Smooth muscle cell (in vitro differentiated cells): ENCODE measurements at regions not wholly inside any gene's neighbourhood (a gene's known extent, or its start where the extent isn't known, plus 50 kb on each side); places are given as distances from the start of the nearest gene placed in this dataset.
"Not testable (repeated sequence)": the region's sequence is repeated elsewhere in the genome, so short reads cannot be mapped to it uniquely, and the experiment has no call there.

ENCODE experiments used
- DNase-seq: peaks from one replicate; lab custom pipeline; 2025; ENCODE audit not compliant: unreplicated experiment; lab: John Stamatoyannopoulos, UW
- H2AFZ ChIP-seq: fragments of 200-600 bp; sonication (generic); 2 replicates; pipeline ENCODE4 v1.6.0; 2016; ENCODE audit warnings: antibody characterized with exemption, low read depth, mild to moderate bottlenecking
- H3F3A ChIP-seq: fragments of 200-600 bp; sonication (generic); 2 replicates; pipeline ENCODE4 v1.6.0; 2017; ENCODE audit warnings: antibody characterized with exemption, low read depth
- H3K27ac ChIP-seq: fragments of 200-600 bp; sonication (generic); 2 replicates; pipeline ENCODE4 v1.5.1; 2016; ENCODE audit warnings: low read depth, mild to moderate bottlenecking
- H3K27me3 ChIP-seq: fragments of 200-600 bp; sonication (generic); 2 replicates; pipeline ENCODE4 v1.6.1; 2016; ENCODE audit warnings: low read depth, mild to moderate bottlenecking
- H3K36me3 ChIP-seq: fragments of 200-600 bp; sonication (generic); 2 replicates; pipeline ENCODE4 v1.5.1; 2016; ENCODE audit warnings: low read depth
- H3K4me1 ChIP-seq: fragments of 200-600 bp; sonication (generic); 2 replicates; pipeline ENCODE4 v1.5.1; 2016; ENCODE audit warnings: low read depth
- H3K4me2 ChIP-seq: fragments of 200-600 bp; sonication (generic); 2 replicates; pipeline ENCODE4 v1.6.0; 2016; ENCODE audit warnings: mild to moderate bottlenecking
- H3K4me3 ChIP-seq: fragments of 200-600 bp; sonication (generic); 2 replicates; pipeline ENCODE4 v1.5.1; 2016; ENCODE audit warnings: mild to moderate bottlenecking
- H3K79me2 ChIP-seq: fragments of 200-600 bp; sonication (generic); 2 replicates; pipeline ENCODE4 v1.6.0; 2016; ENCODE audit warnings: low read depth, mild to moderate bottlenecking
- H3K9ac ChIP-seq: fragments of 200-600 bp; sonication (generic); 2 replicates; pipeline ENCODE4 v1.6.0; 2016; ENCODE audit warnings: low read depth
- H3K9me3 ChIP-seq: fragments of 200-600 bp; sonication (generic); replicated peaks from 2 replicates; pipeline ENCODE4 v1.5.1; 2016; ENCODE audit warnings: low read depth
- H4K20me1 ChIP-seq: fragments of 200-600 bp; sonication (generic); 2 replicates; pipeline ENCODE4 v1.6.0; 2016; ENCODE audit warnings: low read depth
- WGBS: methylation state at CpG from one replicate; pipeline ENCODE4 v1.1.7; 2016; ENCODE audit warnings: low lambda C conversion rate; 5-methylcytosine and 5-hydroxymethylcytosine counted together
- TF ChIP-seq, protein P1 (sequence below): fragments of 200-600 bp; sonication (generic); IDR thresholded peaks from 2 replicates; pipeline ENCODE4 v1.5.1; 2017; ENCODE audit warnings: borderline replicate concordance, mild to moderate bottlenecking, antibody characterized with exemption; ENCODE audit not compliant: insufficient read depth, poor library complexity, severe bottlenecking

DNA sequence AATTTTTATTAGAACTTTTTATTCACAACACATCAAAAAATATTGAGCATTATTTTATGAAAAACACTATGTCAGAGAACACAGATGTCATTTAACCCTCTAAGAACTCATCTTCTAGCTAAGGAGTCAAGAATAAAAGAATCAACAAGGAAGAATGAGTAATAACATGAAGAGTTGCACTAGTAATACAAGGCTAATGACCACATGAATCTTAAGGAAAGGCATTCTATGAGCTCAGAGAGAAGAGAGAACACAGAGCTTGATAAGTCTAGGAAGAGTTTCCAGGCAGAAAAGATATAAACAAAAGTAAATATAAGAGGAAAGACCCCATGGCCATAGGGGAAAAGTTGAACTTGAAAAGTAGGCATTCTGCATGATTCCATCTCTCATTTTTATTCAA is 166.5 kb downstream of the MAIP1 start:
- no peaks in the 10 kb centered on the region for H3K36me3 ChIP-seq
- TF ChIP-seq, protein P1, sequence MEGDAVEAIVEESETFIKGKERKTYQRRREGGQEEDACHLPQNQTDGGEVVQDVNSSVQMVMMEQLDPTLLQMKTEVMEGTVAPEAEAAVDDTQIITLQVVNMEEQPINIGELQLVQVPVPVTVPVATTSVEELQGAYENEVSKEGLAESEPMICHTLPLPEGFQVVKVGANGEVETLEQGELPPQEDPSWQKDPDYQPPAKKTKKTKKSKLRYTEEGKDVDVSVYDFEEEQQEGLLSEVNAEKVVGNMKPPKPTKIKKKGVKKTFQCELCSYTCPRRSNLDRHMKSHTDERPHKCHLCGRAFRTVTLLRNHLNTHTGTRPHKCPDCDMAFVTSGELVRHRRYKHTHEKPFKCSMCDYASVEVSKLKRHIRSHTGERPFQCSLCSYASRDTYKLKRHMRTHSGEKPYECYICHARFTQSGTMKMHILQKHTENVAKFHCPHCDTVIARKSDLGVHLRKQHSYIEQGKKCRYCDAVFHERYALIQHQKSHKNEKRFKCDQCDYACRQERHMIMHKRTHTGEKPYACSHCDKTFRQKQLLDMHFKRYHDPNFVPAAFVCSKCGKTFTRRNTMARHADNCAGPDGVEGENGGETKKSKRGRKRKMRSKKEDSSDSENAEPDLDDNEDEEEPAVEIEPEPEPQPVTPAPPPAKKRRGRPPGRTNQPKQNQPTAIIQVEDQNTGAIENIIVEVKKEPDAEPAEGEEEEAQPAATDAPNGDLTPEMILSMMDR = no peak
- DNase-seq = no peak

DNA sequence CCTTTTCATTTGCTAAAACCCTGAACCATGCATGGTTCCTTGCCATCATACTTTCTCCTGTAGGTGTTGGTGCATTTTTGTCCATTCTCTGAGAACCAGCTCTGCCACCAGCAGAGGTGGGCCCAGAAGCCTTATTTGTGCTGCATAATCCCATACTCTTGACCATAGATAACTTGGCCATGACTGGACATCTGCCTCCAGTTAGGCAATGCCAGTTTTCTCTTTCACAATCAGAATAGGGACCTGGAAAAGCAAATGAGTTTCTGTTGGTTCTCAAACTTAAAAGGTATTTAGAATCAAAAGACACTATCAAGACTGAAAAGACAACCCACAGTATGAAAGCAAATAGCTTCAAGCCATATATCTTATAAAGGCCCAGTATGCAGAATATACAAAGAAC is 167.3 kb downstream of the MAIP1 start:
- Histone ChIP-seq H3K79me2 (no peaks in the 10 kb centered on the region), H3F3A (no peaks in the 10 kb centered on the region), H3K9ac (no peak overlapping the region), H3K27me3 (no peaks in the 10 kb centered on the region), H3K27ac (no peak overlapping the region), H3K36me3 (no peaks in the 10 kb centered on the region), H3K9me3 (no peaks in the 10 kb centered on the region), H3K4me3 (no peak overlapping the region), H4K20me1 (no peaks in the 10 kb centered on the region), H2AFZ (no peak overlapping the region), H3K4me2 (no peak overlapping the region), H3K4me1 (no peaks in the 10 kb centered on the region)
- no peak for DNase-seq
- TF ChIP-seq, protein P1 = no peak

More for the DNA sequence above, 166.5 kb downstream of the MAIP1 start:
- Histone ChIP-seq H3K4me3 (no peak overlapping the region), H3K9me3 (no peaks in the 10 kb centered on the region), H3K27ac (peak overlapping the region; percentile 28), H3K4me1 (no peaks in the 10 kb centered on the region), H2AFZ (no peak overlapping the region), H3K9ac (no peak overlapping the region), H3K27me3 (no peaks in the 10 kb centered on the region), H3K4me2 (no peak overlapping the region), H4K20me1 (no peaks in the 10 kb centered on the region), H3F3A (no peaks in the 10 kb centered on the region), H3K79me2 (no peaks in the 10 kb centered on the region)

DNA sequence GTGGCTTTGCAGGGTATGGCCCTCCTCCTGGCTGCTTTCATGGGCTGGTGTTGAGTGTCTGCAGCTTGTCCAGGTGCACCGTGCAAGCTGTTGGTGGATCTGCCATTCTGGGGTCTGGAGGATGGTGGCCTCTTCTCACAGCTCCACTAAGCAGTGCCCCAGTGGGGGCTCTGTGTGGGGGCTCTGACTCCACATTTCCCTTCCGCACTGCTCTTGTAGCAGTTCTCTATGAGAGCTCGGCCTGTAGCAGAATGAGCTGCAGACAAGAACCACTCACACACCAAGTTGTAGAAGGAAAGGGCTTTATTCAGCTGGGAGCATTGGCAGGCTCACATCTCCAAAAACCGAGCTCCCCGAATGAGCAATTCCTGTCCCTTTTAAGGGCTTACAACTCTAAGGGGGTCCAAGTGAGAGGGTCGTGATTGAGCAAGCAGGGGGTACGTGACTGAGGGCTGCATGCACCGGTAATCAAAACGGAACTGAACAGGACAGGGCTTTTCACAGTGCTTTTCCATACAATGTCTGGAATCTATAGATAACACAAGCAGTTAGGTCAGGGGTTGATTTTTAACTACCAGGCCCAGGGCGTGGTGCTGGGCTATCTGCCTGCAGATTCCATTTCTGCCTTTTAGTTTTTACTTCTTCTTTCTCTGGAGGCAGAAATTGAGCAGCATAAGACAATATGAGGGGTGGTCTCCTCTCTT is 169.4 kb downstream of the MAIP1 start:
- DNase-seq, H3K27me3 ChIP-seq, H3K9me3 ChIP-seq, H3K4me1 ChIP-seq, H3K9ac ChIP-seq, H3K4me3 ChIP-seq, H3K4me2 ChIP-seq, H4K20me1 ChIP-seq, H3F3A ChIP-seq, H3K79me2 ChIP-seq, H3K27ac ChIP-seq, H3K36me3 ChIP-seq, H2AFZ ChIP-seq: not testable (repeated sequence)
- WGBS = 83% methylated on average over 10 of the region's 10 CpGs

DNA sequence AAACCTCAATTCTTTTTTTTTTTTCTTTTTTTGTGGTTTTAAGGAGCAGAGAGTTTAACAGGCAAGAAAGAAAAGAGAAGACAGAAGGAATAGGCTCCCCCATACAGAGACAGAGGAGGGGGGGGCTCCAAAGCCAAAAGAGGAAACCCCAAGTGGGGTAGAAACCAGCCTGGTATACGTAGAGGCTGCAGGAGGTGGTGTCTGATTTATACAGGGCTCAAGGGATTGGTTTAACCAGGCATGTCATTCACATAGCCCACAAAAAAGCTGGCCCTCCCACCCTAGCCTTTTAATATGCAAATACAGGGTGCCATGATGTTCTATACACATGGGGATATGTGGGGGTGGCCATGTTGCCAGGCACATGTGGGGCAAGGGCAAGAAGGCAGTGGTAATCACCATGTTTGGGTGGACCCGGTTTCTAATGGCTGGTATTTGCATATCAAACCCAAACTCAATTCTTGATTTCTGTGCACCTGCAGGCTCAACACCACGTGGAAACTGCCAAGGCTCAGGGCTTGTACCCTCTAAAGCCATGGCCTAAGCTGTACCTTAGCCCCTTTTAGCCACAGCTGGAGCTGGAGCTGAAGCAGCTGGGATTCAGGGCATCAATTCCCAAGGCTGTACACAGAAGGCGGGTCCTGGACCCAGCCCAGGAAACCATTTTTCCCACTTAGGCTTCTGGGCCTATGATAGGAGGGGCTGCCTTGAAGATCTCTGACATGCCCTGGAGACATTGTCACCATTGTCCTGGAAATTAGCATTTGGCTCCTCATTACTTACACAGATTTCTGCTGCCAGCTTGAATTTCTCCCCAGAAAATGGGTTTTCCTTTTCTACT is 170.3 kb downstream of the MAIP1 start:
- no peak for DNase-seq
- TF ChIP-seq, protein P1 = no peak
- Histone ChIP-seq H3K27me3 (no peaks in the 10 kb centered on the region), H3K9ac (no peak overlapping the region), H3K79me2 (no peaks in the 10 kb centered on the region), H3K4me3 (no peak overlapping the region), H4K20me1 (no peaks in the 10 kb centered on the region), H3K27ac (no peak overlapping the region), H3F3A (no peaks in the 10 kb centered on the region), H3K4me1 (no peaks in the 10 kb centered on the region), H3K9me3 (no peaks in the 10 kb centered on the region), H3K36me3 (no peaks in the 10 kb centered on the region), H3K4me2 (no peak overlapping the region), H2AFZ (no peak overlapping the region)
- 94% methylated on average over 4 of the region's 4 CpGs for WGBS

DNA sequence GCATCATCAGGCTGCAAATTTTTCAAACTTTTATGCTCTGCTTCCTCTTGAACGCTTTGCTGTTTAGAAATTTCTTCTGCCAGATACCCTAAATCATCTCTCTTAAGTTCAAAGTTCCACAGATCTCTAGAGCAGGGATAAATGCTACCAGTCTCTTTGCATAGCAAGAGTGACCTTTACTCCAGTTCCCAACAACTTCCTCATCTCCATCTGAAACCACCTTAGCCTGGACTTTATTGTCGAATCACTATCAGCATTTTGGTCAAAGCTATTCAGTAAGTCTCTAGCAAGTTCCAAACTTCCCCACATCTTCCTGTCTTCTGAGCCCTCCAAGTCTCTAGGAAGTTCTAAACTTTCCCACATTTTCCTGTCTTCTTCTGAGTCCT is 170.9 kb downstream of the MAIP1 start:
- 64% methylated on average over 2 of the region's 2 CpGs for WGBS
- not testable (repeated sequence) for H3K27me3 ChIP-seq, H3K4me2 ChIP-seq, H3K9me3 ChIP-seq, H3K4me3 ChIP-seq, H4K20me1 ChIP-seq, H2AFZ ChIP-seq, H3K4me1 ChIP-seq, H3K36me3 ChIP-seq, DNase-seq, H3K79me2 ChIP-seq, H3F3A ChIP-seq, H3K27ac ChIP-seq, H3K9ac ChIP-seq

DNA sequence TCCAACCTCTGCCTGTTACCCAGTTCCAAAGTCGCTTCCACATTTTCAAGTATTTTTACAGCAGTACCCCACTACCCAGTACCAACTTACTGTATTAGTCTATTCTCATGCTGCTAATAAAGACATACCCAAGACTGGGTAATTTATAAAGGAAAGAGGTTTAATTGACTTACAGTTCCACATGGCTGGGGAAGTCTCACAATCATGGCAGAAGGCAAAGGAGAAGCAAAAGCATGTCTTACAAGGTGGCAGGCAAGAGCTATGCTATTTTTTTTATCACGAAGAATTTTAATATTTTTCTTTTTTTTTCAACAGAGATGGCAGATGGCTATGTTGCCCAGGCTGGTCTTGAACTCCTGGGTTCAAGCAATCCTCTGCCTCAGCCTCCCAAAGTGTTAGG is 171.3 kb downstream of the MAIP1 start:
- WGBS = 93% methylated on average over 2 of the region's 2 CpGs
- not testable (repeated sequence) for H3K9me3 ChIP-seq

More for the DNA sequence above, 171.3 kb downstream of the MAIP1 start:
- not testable (repeated sequence) for H3K4me1 ChIP-seq, H3K79me2 ChIP-seq, H3K4me2 ChIP-seq, H2AFZ ChIP-seq, H4K20me1 ChIP-seq, DNase-seq, H3K36me3 ChIP-seq, H3K9ac ChIP-seq, H3K27ac ChIP-seq, H3K27me3 ChIP-seq, H3K4me3 ChIP-seq, H3F3A ChIP-seq
